SK-N-SH treated with all-trans-retinoic acid at 6 μM for 48 hours (cell line): ENCODE measurements at regions not wholly inside any gene's neighbourhood (a gene's known extent, or its start where the extent isn't known, plus 50 kb on each side); places are given as distances from the start of the nearest gene placed in this dataset.

ENCODE experiments used
- ATAC-seq: fragments of 200-7000 bp; cut with Tn5 transposase; 3 replicates; pipeline ENCODE4 v1.9.1; 2020; ENCODE audit warnings: mild to moderate bottlenecking, moderate library complexity
- ARNTL ChIP-seq: fragments of 450-650 bp; formaldehyde crosslinking; IDR thresholded peaks from 2 replicates; pipeline ENCODE4 v1.5.0; 2020; ENCODE audit warnings: low read depth, mild to moderate bottlenecking, moderate library complexity, borderline replicate concordance
- BACH2 ChIP-seq: fragments of 250-450 bp; sonication (Bioruptor Pico); IDR thresholded peaks from 2 replicates; pipeline ENCODE4 v1.9.0; 2021; ENCODE audit warnings: mild to moderate bottlenecking, borderline replicate concordance
- CREB5 ChIP-seq: fragments of 250-450 bp; sonication (Bioruptor Pico); IDR thresholded peaks from 2 replicates; pipeline ENCODE4 v1.5.1; 2020; ENCODE audit warnings: low read depth, mild to moderate bottlenecking, moderate library complexity
- CSDC2 ChIP-seq: fragments of 250-450 bp; sonication (Bioruptor Pico); IDR thresholded peaks from 2 replicates; pipeline ENCODE4 v1.5.0; 2020; ENCODE audit warnings: mild to moderate bottlenecking, moderate library complexity
- CSRNP3 ChIP-seq: fragments of 250-450 bp; sonication (Bioruptor Pico); IDR thresholded peaks from 2 replicates; pipeline ENCODE4 v1.5.1; 2021; ENCODE audit warnings: mild to moderate bottlenecking, moderate library complexity
- ESRRG ChIP-seq: fragments of 250-450 bp; sonication (Bioruptor Pico); IDR thresholded peaks from 2 replicates; pipeline ENCODE4 v1.6.1; 2021; ENCODE audit warnings: mild to moderate bottlenecking
- GLIS3 ChIP-seq: fragments of 250-450 bp; sonication (Bioruptor Pico); IDR thresholded peaks from 2 replicates; pipeline ENCODE4 v1.5.0; 2020; ENCODE audit warnings: mild to moderate bottlenecking, moderate library complexity
- ISL1 ChIP-seq: fragments of 250-450 bp; sonication (Bioruptor Pico); IDR thresholded peaks from 2 replicates; pipeline ENCODE4 v2.1.2; 2022; ENCODE audit warnings: mild to moderate bottlenecking, moderate library complexity
- OSR1 ChIP-seq: fragments of 250-450 bp; sonication (Bioruptor Pico); IDR thresholded peaks from 2 replicates; pipeline ENCODE4 v1.8.0; 2022; ENCODE audit warnings: moderate library complexity, mild to moderate bottlenecking, inconsistent platforms
- PATZ1 ChIP-seq: fragments of 250-450 bp; sonication (Bioruptor Pico); IDR thresholded peaks from 2 replicates; pipeline ENCODE4 v1.8.0; 2020; ENCODE audit warnings: mild to moderate bottlenecking, moderate library complexity, borderline replicate concordance
- POU6F1 ChIP-seq: fragments of 250-450 bp; sonication (Bioruptor Pico); IDR thresholded peaks from 2 replicates; pipeline ENCODE4 v1.8.0; 2021; ENCODE audit warnings: low read depth, mild to moderate bottlenecking, moderate library complexity, borderline replicate concordance
- PPARA ChIP-seq: fragments of 250-450 bp; sonication (Bioruptor Pico); IDR thresholded peaks from 2 replicates; pipeline ENCODE4 v1.5.0; 2020; ENCODE audit warnings: mild to moderate bottlenecking, borderline replicate concordance
- RARB ChIP-seq: fragments of 250-450 bp; sonication (Bioruptor Pico); IDR thresholded peaks from 2 replicates; pipeline ENCODE4 v1.8.0; 2021; ENCODE audit warnings: mild to moderate bottlenecking, moderate library complexity
- TCF4 ChIP-seq: fragments of 250-450 bp; sonication (Bioruptor Pico); IDR thresholded peaks from 2 replicates; pipeline ENCODE4 v1.8.0; 2021; ENCODE audit warnings: mild to moderate bottlenecking, moderate library complexity, borderline replicate concordance
- TOX ChIP-seq: fragments of 250-450 bp; sonication (Bioruptor Pico); IDR thresholded peaks from 2 replicates; pipeline ENCODE4 v1.8.0; 2021; ENCODE audit warnings: mild to moderate bottlenecking, moderate library complexity, borderline replicate concordance
- TSHZ2 ChIP-seq: fragments of 250-450 bp; sonication (Bioruptor Pico); IDR thresholded peaks from 2 replicates; pipeline ENCODE4 v1.5.0; 2020; ENCODE audit warnings: mild to moderate bottlenecking, moderate library complexity
- ZC3H10 ChIP-seq: fragments of 250-450 bp; sonication (Bioruptor Pico); IDR thresholded peaks from 2 replicates; pipeline ENCODE4 v1.5.1; 2021; ENCODE audit warnings: mild to moderate bottlenecking, moderate library complexity
- ZFP3 ChIP-seq: fragments of 250-450 bp; sonication (Bioruptor Pico); IDR thresholded peaks from 2 replicates; pipeline ENCODE4 v1.5.0; 2020; ENCODE audit warnings: mild to moderate bottlenecking, moderate library complexity
- ZFP30 ChIP-seq: fragments of 450-650 bp; formaldehyde crosslinking; IDR thresholded peaks from 2 replicates; pipeline ENCODE4 v1.5.0; 2022; ENCODE audit warnings: mild to moderate bottlenecking, moderate library complexity
- ZNF565 ChIP-seq: fragments of 450-650 bp; formaldehyde crosslinking; conservative IDR thresholded peaks from 2 replicates; pipeline ENCODE4 v1.5.0; 2020; ENCODE audit warnings: low read depth, mild to moderate bottlenecking, moderate library complexity
- ZNF8 ChIP-seq: fragments of 450-650 bp; formaldehyde crosslinking; IDR thresholded peaks from 2 replicates; pipeline ENCODE4 v1.5.0; 2020; ENCODE audit warnings: mild to moderate bottlenecking, moderate library complexity

GRCh38 chr16:61233713-61234112 lies 802.5 kb downstream of the CDH8 start:
- no peak for TF ChIP-seq OSR1 (CRISPR knock-in tag)
- TF ChIP-seq CSRNP3, result no peak
- no peak for TF ChIP-seq PPARA
- TF ChIP-seq ZFP3 (CRISPR knock-in tag), result no peak
- TF ChIP-seq BACH2 (CRISPR knock-in tag), result no peak
- no peak for TF ChIP-seq ZFP30 (CRISPR knock-in tag)
- no peak for TF ChIP-seq TCF4 (CRISPR knock-in tag)
- TF ChIP-seq ESRRG (CRISPR knock-in tag), result no peak
- no peak for TF ChIP-seq RARB (CRISPR knock-in tag)
- TF ChIP-seq TSHZ2 (CRISPR knock-in tag), result no peak
- no peak for TF ChIP-seq GLIS3
- no peak for TF ChIP-seq ZC3H10 (CRISPR knock-in tag)
- no peak for TF ChIP-seq CREB5 (CRISPR knock-in tag)
- TF ChIP-seq ISL1, result no peak
- no peak for TF ChIP-seq ZNF565
- TF ChIP-seq PATZ1 (CRISPR knock-in tag), result no peak
- no peak for TF ChIP-seq POU6F1 (CRISPR knock-in tag)
- no peak for TF ChIP-seq TOX (CRISPR knock-in tag)
- no peak for TF ChIP-seq CSDC2 (CRISPR knock-in tag)
- no peak for TF ChIP-seq ZNF8 (CRISPR knock-in tag)
- ATAC-seq, result no peak

GRCh38 chr16:61228371-61228770 lies 807.9 kb downstream of the CDH8 start:
- ATAC-seq, result no peak
- no peak for TF ChIP-seq ZNF8 (CRISPR knock-in tag)
- TF ChIP-seq PPARA, result no peak
- TF ChIP-seq ISL1, result no peak
- no peak for TF ChIP-seq ESRRG (CRISPR knock-in tag)
- no peak for TF ChIP-seq ARNTL
- no peak for TF ChIP-seq TOX (CRISPR knock-in tag)
- no peak for TF ChIP-seq POU6F1 (CRISPR knock-in tag)
- no peak for TF ChIP-seq OSR1 (CRISPR knock-in tag)
- TF ChIP-seq RARB (CRISPR knock-in tag), result no peak
- no peak for TF ChIP-seq ZFP3 (CRISPR knock-in tag)
- no peak for TF ChIP-seq GLIS3
- TF ChIP-seq ZC3H10 (CRISPR knock-in tag), result no peak
- TF ChIP-seq ZNF565, result no peak
- no peak for TF ChIP-seq ZFP30 (CRISPR knock-in tag)
